Ovary (tissue), 7 donors: ENCODE measurements at regions not wholly inside any gene's neighbourhood (a gene's known extent, or its start where the extent isn't known, plus 50 kb on each side); places are given as distances from the start of the nearest gene placed in this dataset.

ENCODE experiments used
- DNase-seq, 5 donors: peaks; one replicate each; pipeline ENCODE4 v3.0.0-alpha.2; 2019 to 2020
- H3K27ac ChIP-seq, 2 donors: fragments of 200-600 bp; one replicate each; pipeline versions ENCODE4 v1.5.1 to v1.8.0; 2019 to 2022
- H3K27me3 ChIP-seq: fragments of 200-600 bp; one replicate; pipeline ENCODE4 v1.8.0; 2022
- H3K36me3 ChIP-seq: fragments of 200-600 bp; sonication (generic); one replicate; pipeline ENCODE4 v1.5.1; 2019
- H3K4me1 ChIP-seq: one replicate; pipeline ENCODE4 v1.8.1; 2013; ENCODE audit warnings: mild to moderate bottlenecking, moderate library complexity; ENCODE audit not compliant: insufficient read depth
- H3K4me3 ChIP-seq: fragments of 200-600 bp; sonication (generic); one replicate; pipeline ENCODE4 v1.5.1; 2017
- H3K9me3 ChIP-seq, 2 donors: fragments of 200-600 bp in 1 of 2; sonication (generic) in 1 of 2; one replicate each; pipeline versions ENCODE4 v1.5.1 to v1.8.1; 2013 to 2019; ENCODE audit warnings: mild to moderate bottlenecking in 1 of 2, moderate library complexity in 1 of 2
- CTCF ChIP-seq, 3 donors: fragments of 450-650 bp in 2 of 3; fragments of 200-600 bp in 1 of 3; IDR thresholded peaks; one replicate each; pipeline versions ENCODE4 v1.5.1 to v1.8.0; 2016 to 2022; ENCODE audit warnings: antibody characterized with exemption in 3 of 3, mild to moderate bottlenecking in 1 of 3
- EP300 ChIP-seq: sonication (generic); formaldehyde crosslinking; IDR thresholded peaks from one replicate; pipeline ENCODE4 v1.6.1; 2017; ENCODE audit warnings: antibody characterized with exemption
- POLR2A ChIP-seq: fragments of 450-650 bp; IDR thresholded peaks from one replicate; pipeline ENCODE4 v1.6.1; 2017; ENCODE audit warnings: antibody characterized with exemption, mild to moderate bottlenecking, moderate library complexity
- WGBS, 3 donors: extraction: QIAGEN DNeasy Blood & Tissue Kit in 1 of 3; methylation state at CpG; one replicate each; pipeline versions ENCODE4 v1.1.5 to v1.1.7; 2013 to 2017; 5-methylcytosine and 5-hydroxymethylcytosine counted together
- intact Hi-C, 4 donors: fragments of 100-400 bp; cut with DNase I; formaldehyde crosslinking; loops; one replicate each; pipeline versions ENCODE4 v1.11.0 to v1.15.1; 2022 to 2023
- donor health status: DM: no; HTN: no; CAD: no; lungs with moderate emphysema.
- donor health status: DM: no; HTN: no; CAD: no.
- donor health status: Bipolar disorder and iron deficiency.
- donor health status: DM: no; HTN: no; CAD: no.
- donor health status: DM: yes; HTN: yes; CAD: no.

- Histone ChIP-seq H3K27me3 (no peaks in the 10 kb centered on the region), H3K9me3 (no peaks in the 10 kb centered on the region), H3K27ac (no peak overlapping the region), H3K36me3 (no peaks in the 10 kb centered on the region), H3K4me1 (peaks cover 3% of the 10 kb centered on the region), H3K4me3 (no peak overlapping the region)
- no peak for TF ChIP-seq EP300
- no peak for TF ChIP-seq POLR2A
- TF ChIP-seq CTCF (IDR thresholded peaks at IDR 0.05) = no peak
- DNase-seq = no peak
- 79 to 93% (median 79%) methylated on average over 2 of the region's 2 CpGs for WGBS, 3 donors
- intact Hi-C loops = no loop called here
Measured at GRCh38 chr15:95558916-95559315, 771.6 kb upstream of the NR2F2 start.

GRCh38 chr15:95559875-95560394 lies 770.6 kb upstream of the NR2F2 start:
- H3K27ac ChIP-seq = no peak overlapping the region
- no peak overlapping the region for H3K4me3 ChIP-seq
- no peaks in the 10 kb centered on the region for H3K9me3 ChIP-seq
- intact Hi-C loops = loop anchor here in 1 of 4 donors (10.0 kb wide), 1 partner anchor 75 kb away; no protein-coding TSS in a partner anchor
- H3K27me3 ChIP-seq = no peaks in the 10 kb centered on the region
- 66 to 83% (median 75%) methylated on average over 7 of the region's 7 CpGs for WGBS, 3 donors
- DNase-seq = no peak
- TF ChIP-seq CTCF (IDR thresholded peaks at IDR 0.05) = no peak
- TF ChIP-seq POLR2A = no peak
- TF ChIP-seq EP300 = no peak
- peaks cover 3% of the 10 kb centered on the region for H3K4me1 ChIP-seq
- no peaks in the 10 kb centered on the region for H3K36me3 ChIP-seq

GRCh38 chr15:95561463-95561862 lies 769.0 kb upstream of the NR2F2 start:
- intact Hi-C loops = loop anchor here in 1 of 4 donors (10.0 kb wide), 1 partner anchor 77 kb away; no protein-coding TSS in a partner anchor
- Histone ChIP-seq H3K4me3 (no peak overlapping the region), H3K36me3 (no peaks in the 10 kb centered on the region), H3K27me3 (no peaks in the 10 kb centered on the region), H3K9me3 (no peaks in the 10 kb centered on the region), H3K4me1 (peaks cover 3% of the 10 kb centered on the region), H3K27ac (no peak overlapping the region)
- no peak for DNase-seq
- TF ChIP-seq EP300 (no peak), POLR2A (no peak), CTCF (IDR thresholded peaks at IDR 0.05) (no peak)
- WGBS, 3 donors = 66 to 87% (median 82%) methylated on average over 2 of the region's 2 CpGs

- WGBS, 3 donors = 91 to 98% (median 95%) methylated on average over 5 of the region's 5 CpGs
- Histone ChIP-seq H3K9me3 (no peaks in the 10 kb centered on the region), H3K4me3 (no peak overlapping the region), H3K27me3 (no peaks in the 10 kb centered on the region), H3K27ac (no peak overlapping the region), H3K4me1 (no peaks in the 10 kb centered on the region), H3K36me3 (no peaks in the 10 kb centered on the region)
- intact Hi-C loops = loop anchor here in 1 of 4 donors (10.0 kb wide), 1 partner anchor 79 kb away; no protein-coding TSS in a partner anchor
- no peak for DNase-seq
- no peak for TF ChIP-seq CTCF (IDR thresholded peaks at IDR 0.05)
- TF ChIP-seq EP300 = no peak
- no peak for TF ChIP-seq POLR2A
Measured at GRCh38 chr15:95563634-95564033, 766.9 kb upstream of the NR2F2 start.
